Natural killer cell (primary cell): ENCODE measurements at regions not wholly inside any gene's neighbourhood (a gene's known extent, or its start where the extent isn't known, plus 50 kb on each side); places are given as distances from the start of the nearest gene placed in this dataset.

Experiments used
- ATAC-seq, 3 donors: fragments of 150-1000 bp in 2 of 3; fragments of 200-7000 bp in 1 of 3; cut with Tn5 transposase; 1 replicate in 1 of 3; 2 replicates in 2 of 3; pipeline ENCODE4 v1.10.0; 2021; ENCODE audit warnings: mild to moderate bottlenecking in 2 of 3, moderate library complexity in 2 of 3
- DNase-seq, 2 donors: peaks; one replicate each; pipeline versions ENCODE4 v3.0.0 to v3.0.0-alpha.2; 2013 to 2021; ENCODE audit warnings: mixed read lengths in 1 of 2
- H3K27ac ChIP-seq: one replicate; pipeline ENCODE4 v1.5.1; 2013; ENCODE audit warnings: mild to moderate bottlenecking, low read length
- H3K27me3 ChIP-seq: one replicate; pipeline ENCODE4 v1.6.1; 2013; ENCODE audit warnings: low read length; ENCODE audit not compliant: control insufficient read depth, insufficient read depth
- H3K36me3 ChIP-seq: one replicate; pipeline ENCODE4 v1.6.1; 2013; ENCODE audit warnings: low read length; ENCODE audit not compliant: control insufficient read depth, insufficient read depth
- H3K4me1 ChIP-seq: one replicate; pipeline ENCODE4 v1.6.1; 2013; ENCODE audit warnings: low read length; ENCODE audit not compliant: control insufficient read depth, insufficient read depth
- H3K4me3 ChIP-seq: one replicate; pipeline ENCODE4 v1.5.1; 2013; ENCODE audit warnings: low read length
- H3K9me3 ChIP-seq: one replicate; pipeline ENCODE4 v1.6.1; 2013; ENCODE audit warnings: low read length; ENCODE audit not compliant: control insufficient read depth, insufficient read depth
- H3K27ac Mint-ChIP-seq, 2 donors: one replicate each; pipeline ENCODE4 v1.8.0; 2022; ENCODE audit warnings: mild to moderate bottlenecking in 2 of 2, mixed read lengths in 2 of 2, moderate library complexity in 1 of 2
- H3K27me3 Mint-ChIP-seq, 2 donors: one replicate each; pipeline ENCODE4 v1.8.0; 2022; ENCODE audit warnings: low read depth in 2 of 2, mixed read lengths in 2 of 2
- H3K36me3 Mint-ChIP-seq: one replicate; pipeline ENCODE4 v1.8.0; 2022; ENCODE audit warnings: mixed read lengths
- H3K4me1 Mint-ChIP-seq, 2 donors: one replicate each; pipeline ENCODE4 v1.8.0; 2022; ENCODE audit warnings: mixed read lengths in 2 of 2
- H3K4me3 Mint-ChIP-seq: one replicate; pipeline ENCODE4 v1.8.0; 2022; ENCODE audit warnings: mild to moderate bottlenecking, moderate library complexity, mixed read lengths
- H3K9me3 Mint-ChIP-seq, 2 donors: one replicate each; pipeline ENCODE4 v1.8.0; 2022; ENCODE audit warnings: mixed read lengths in 2 of 2
- CTCF ChIP-seq: fragments of 200-600 bp; IDR thresholded peaks from one replicate; pipeline ENCODE4 v1.8.0; 2022; ENCODE audit warnings: antibody characterized with exemption
- WGBS: methylation state at CpG from one replicate; pipeline ENCODE4 v1.1.7; 2013; ENCODE audit warnings: missing lambda C conversion rate; ENCODE audit not compliant: insufficient coverage; 5-methylcytosine and 5-hydroxymethylcytosine counted together
- intact Hi-C: fragments of 100-400 bp; cut with micrococcal nuclease; formaldehyde crosslinking; loops from one replicate; pipeline ENCODE4 v1.14.2; 2022

- H3K27me3 Mint-ChIP-seq = no peaks in the 10 kb centered on the region
- H3K4me1 ChIP-seq = no peaks in the 10 kb centered on the region
- no peak for TF ChIP-seq CTCF
- H3K4me3 ChIP-seq = no peak overlapping the region
- DNase-seq (no peak), ATAC-seq (no peak)
- no CpG with 5 or more reads among the region's 2 CpGs for WGBS
- H3K4me3 Mint-ChIP-seq = no peak overlapping the region
- peaks cover 6 to 23% of the 10 kb centered on the region in 2 donors for H3K9me3 Mint-ChIP-seq
- no peaks in the 10 kb centered on the region for H3K36me3 ChIP-seq
- peaks cover 5% of the 10 kb centered on the region for H3K9me3 ChIP-seq
- H3K36me3 Mint-ChIP-seq = no peaks in the 10 kb centered on the region
- intact Hi-C loops = no loop called here
- no peaks in the 10 kb centered on the region for H3K27me3 ChIP-seq
- no peaks in the 10 kb centered on the region for H3K4me1 Mint-ChIP-seq
- H3K27ac Mint-ChIP-seq = no peak overlapping the region
- no peak overlapping the region for H3K27ac ChIP-seq
Measured at GRCh38 chr3:77933926-77934325, 894.0 kb downstream of the ROBO2 start.

- TF ChIP-seq CTCF = no peak
- Histone ChIP-seq H3K4me3 (no peak overlapping the region), H3K36me3 (no peaks in the 10 kb centered on the region), H3K4me1 (no peaks in the 10 kb centered on the region), H3K27ac (no peak overlapping the region), H3K27me3 (no peaks in the 10 kb centered on the region), H3K9me3 (peaks cover under 1% of the 10 kb centered on the region)
- no peak for ATAC-seq
- no peak overlapping the region for H3K27ac Mint-ChIP-seq
- H3K27me3 Mint-ChIP-seq = no peaks in the 10 kb centered on the region
- no CpG with 5 or more reads among the region's 1 CpG for WGBS
- DNase-seq = no peak
- no peak overlapping the region for H3K4me3 Mint-ChIP-seq
- H3K36me3 Mint-ChIP-seq = no peaks in the 10 kb centered on the region
- H3K9me3 Mint-ChIP-seq = peaks cover 6 to 23% of the 10 kb centered on the region in 2 donors
- intact Hi-C loops = no loop called here
- H3K4me1 Mint-ChIP-seq = no peaks in the 10 kb centered on the region
Measured at GRCh38 chr3:77935418-77935817, 895.5 kb downstream of the ROBO2 start.

DNA sequence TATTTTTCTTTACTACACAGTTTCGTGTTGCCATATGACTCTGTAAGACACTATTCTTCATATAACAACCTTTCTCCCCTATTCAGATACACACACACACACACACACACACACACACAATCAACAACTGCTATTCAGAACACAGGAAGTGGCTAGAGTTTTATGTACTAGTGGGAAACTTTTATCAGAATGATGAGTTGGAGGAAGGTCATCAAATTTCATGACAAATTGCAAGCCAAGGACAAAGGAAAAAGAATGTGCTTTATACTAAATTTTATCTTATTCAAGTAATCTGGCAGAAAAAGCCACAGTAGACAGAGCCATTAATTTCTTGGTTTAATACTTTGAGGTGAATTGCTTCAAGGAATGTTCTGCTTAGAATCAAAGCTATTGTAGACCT is 899.8 kb downstream of the ROBO2 start:
- no peak overlapping the region for H3K4me3 ChIP-seq
- H3K4me1 ChIP-seq = no peaks in the 10 kb centered on the region
- no peak overlapping the region for H3K4me3 Mint-ChIP-seq
- WGBS = 75% methylated on average over 1 of the region's 1 CpG
- no peak for DNase-seq
- intact Hi-C loops = no loop called here
- H3K27me3 ChIP-seq = no peaks in the 10 kb centered on the region
- no peak overlapping the region for H3K27ac ChIP-seq
- no peak for TF ChIP-seq CTCF
- no peak for ATAC-seq
- no peaks in the 10 kb centered on the region for H3K36me3 Mint-ChIP-seq
- H3K4me1 Mint-ChIP-seq = no peaks in the 10 kb centered on the region
- peaks cover 3% of the 10 kb centered on the region for H3K9me3 ChIP-seq
- H3K27me3 Mint-ChIP-seq = no peaks in the 10 kb centered on the region
- peaks cover 8 to 16% of the 10 kb centered on the region in 2 donors for H3K9me3 Mint-ChIP-seq
- no peaks in the 10 kb centered on the region for H3K36me3 ChIP-seq
- H3K27ac Mint-ChIP-seq = no peak overlapping the region

DNA sequence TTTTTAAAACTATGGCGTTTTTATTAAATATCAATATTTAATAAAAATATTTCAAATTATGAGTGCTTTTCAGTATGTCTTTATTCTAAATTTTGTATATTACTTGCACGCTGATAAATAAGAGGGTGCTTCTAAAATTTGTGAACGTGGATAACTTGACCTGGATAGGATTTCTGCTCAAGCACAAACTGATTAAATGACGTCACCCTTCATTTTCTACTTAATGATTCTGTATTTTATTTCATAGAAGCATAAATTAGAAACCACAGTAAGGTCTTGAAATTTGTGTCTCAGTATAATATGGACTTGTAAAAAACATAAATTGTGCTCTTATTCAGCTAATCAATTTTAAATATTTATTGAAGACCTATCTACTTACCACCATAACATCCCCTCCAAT is 903.7 kb downstream of the ROBO2 start:
- no peak overlapping the region for H3K4me3 ChIP-seq
- DNase-seq (no peak), ATAC-seq (no peak)
- no peak for TF ChIP-seq CTCF
- H3K9me3 Mint-ChIP-seq = peaks cover 8 to 12% of the 10 kb centered on the region in 2 donors
- H3K4me1 Mint-ChIP-seq = no peaks in the 10 kb centered on the region
- H3K36me3 ChIP-seq = no peaks in the 10 kb centered on the region
- WGBS = 80% methylated on average over 1 of the region's 4 CpGs
- intact Hi-C loops = no loop called here
- no peak overlapping the region for H3K4me3 Mint-ChIP-seq
- no peaks in the 10 kb centered on the region for H3K27me3 Mint-ChIP-seq
- peaks cover 3% of the 10 kb centered on the region for H3K9me3 ChIP-seq
- no peaks in the 10 kb centered on the region for H3K4me1 ChIP-seq
- H3K27me3 ChIP-seq = no peaks in the 10 kb centered on the region
- H3K27ac ChIP-seq = no peak overlapping the region
- H3K27ac Mint-ChIP-seq = no peak overlapping the region
- no peaks in the 10 kb centered on the region for H3K36me3 Mint-ChIP-seq
